HepG2 (cell line): ENCODE measurements at regions not wholly inside any gene's neighbourhood (a gene's known extent, or its start where the extent isn't known, plus 50 kb on each side); places are given as distances from the start of the nearest gene placed in this dataset.

Source experiments
- ATAC-seq: fragments of 200-7000 bp; cut with Tn5 transposase; 3 replicates; pipeline ENCODE4 v1.9.1; 2020; ENCODE audit warnings: mild to moderate bottlenecking, moderate library complexity
- BruUV-seq: library from RNA; stranded (reverse); fragments of 400-500 nt; replicated peaks from 2 replicates; lab custom pipeline; 2021; lab: Mats Ljungman, UMichigan
- CTCF ChIA-PET: fragments of 300-600 bp; formaldehyde crosslinking; extraction: SDS; loops from one replicate; lab custom pipeline; 2021; ENCODE audit warnings: low total read pairs, inconsistent platforms, low intra/inter-chr PET ratio; lab: Yijun Ruan, JAX
- POLR2A ChIA-PET: fragments of 350-600 bp; sonication (Branson Sonifier 250); formaldehyde crosslinking; loops from one replicate; lab custom pipeline; 2020; ENCODE audit warnings: antibody characterized with exemption, inconsistent platforms; lab: Yijun Ruan, JAX
- DNase-seq: peaks from one replicate; pipeline ENCODE4 v3.0.0-alpha.2; 2015; ENCODE audit warnings: low spot score
- FAIRE-seq: peaks from 3 replicates; lab custom pipeline; 2011; peaks lifted over from hg19 to GRCh38; lab: Jason Lieb, UNC
- H2AFZ ChIP-seq: one replicate; pipeline ENCODE4 v1.6.1; 2011; ENCODE audit warnings: low read length, inconsistent platforms
- H3K27ac ChIP-seq: fragments of 300-600 bp; 3 replicates; pipeline ENCODE4 v1.8.0; 2011; ENCODE audit warnings: mixed run types, mild to moderate bottlenecking, mixed read lengths, low read length, inconsistent platforms; ENCODE audit not compliant: insufficient read depth; ENCODE audit errors: extremely low read length
- H3K27me3 ChIP-seq, 2 experiments: fragments of 200-600 bp in 1 of 2; 2 replicates in 1 of 2; 3 replicates in 1 of 2; pipeline versions ENCODE4 v1.6.0 to v1.8.0; 2011; ENCODE audit warnings: low read length in 2 of 2, mild to moderate bottlenecking in 2 of 2, moderate library complexity in 2 of 2, inconsistent platforms in 1 of 2; ENCODE audit not compliant: insufficient read depth in 2 of 2, control insufficient read depth in 1 of 2
- H3K36me3 ChIP-seq, 2 experiments: fragments of 200-600 bp in 1 of 2; replicated peaks in 1 of 2; 2 replicates in 1 of 2; 3 replicates in 1 of 2; pipeline versions ENCODE4 v1.5.1 to v1.8.0; 2011; ENCODE audit warnings: low read length in 2 of 2, inconsistent platforms in 1 of 2; ENCODE audit not compliant: insufficient read depth in 2 of 2, control insufficient read depth in 1 of 2
- H3K4me1 ChIP-seq: 2 replicates; pipeline ENCODE4 v1.5.1; 2012; ENCODE audit warnings: low read length, inconsistent platforms; ENCODE audit not compliant: insufficient read depth
- H3K4me2 ChIP-seq: 2 replicates; pipeline ENCODE4 v1.6.0; 2011; ENCODE audit warnings: low read depth, low read length, inconsistent platforms
- H3K4me3 ChIP-seq, 3 experiments: fragments of 200-600 bp in 1 of 3; sonication (generic), shearing (Covaris generic) in 1 of 3; replicated peaks in 1 of 3; 2 replicates each; pipeline ENCODE4 v1.5.1; 2011 to 2016; ENCODE audit warnings: low read length in 3 of 3, inconsistent platforms in 2 of 3, low read depth in 2 of 3, mild to moderate bottlenecking in 2 of 3, control low read depth in 1 of 3, mixed read lengths in 1 of 3; ENCODE audit not compliant: insufficient read depth in 1 of 3
- H3K79me2 ChIP-seq: one replicate; pipeline ENCODE4 v1.6.1; 2011; ENCODE audit warnings: low read length, inconsistent platforms; ENCODE audit not compliant: insufficient read depth
- H3K9ac ChIP-seq: 2 replicates; pipeline ENCODE4 v1.6.0; 2011; ENCODE audit warnings: mild to moderate bottlenecking, low read depth, low read length, inconsistent platforms; ENCODE audit not compliant: insufficient read depth
- H3K9me3 ChIP-seq: 2 replicates; pipeline ENCODE4 v1.5.1; 2012; ENCODE audit warnings: mild to moderate bottlenecking, low read length
- H4K20me1 ChIP-seq: 2 replicates; pipeline ENCODE4 v1.6.0; 2011; ENCODE audit warnings: inconsistent platforms, mild to moderate bottlenecking, low read length, moderate library complexity; ENCODE audit not compliant: insufficient read depth
- CAMTA2 ChIP-seq: sonication (generic); formaldehyde crosslinking; IDR thresholded peaks from 2 replicates; pipeline ENCODE4 v1.4.0; 2020; ENCODE audit warnings: mild to moderate bottlenecking, missing genetic modification reagents, borderline replicate concordance
- CCDC6 ChIP-seq: sonication (generic); formaldehyde crosslinking; IDR thresholded peaks from 2 replicates; pipeline ENCODE4 v1.8.1; 2022; ENCODE audit warnings: mild to moderate bottlenecking, missing genetic modification reagents, moderate library complexity
- CREBL2 ChIP-seq: sonication (generic); formaldehyde crosslinking; IDR thresholded peaks from 2 replicates; pipeline ENCODE4 v1.8.1; 2023; ENCODE audit warnings: missing genetic modification reagents, mild to moderate bottlenecking, borderline replicate concordance
- FOSL2 ChIP-seq: sonication (generic); formaldehyde crosslinking; IDR thresholded peaks from 2 replicates; pipeline ENCODE4 v1.4.0; 2020; ENCODE audit warnings: missing genetic modification reagents
- GATAD2A ChIP-seq: IDR thresholded peaks from 2 replicates; pipeline ENCODE4 v1.6.1; 2016
- MIER3 ChIP-seq: IDR thresholded peaks from 2 replicates; pipeline ENCODE4 v1.6.1; 2016; ENCODE audit warnings: missing compliant biosample characterization, borderline replicate concordance
- NFYC ChIP-seq: IDR thresholded peaks from 2 replicates; pipeline ENCODE4 v1.6.1; 2016; ENCODE audit warnings: missing genetic modification reagents, missing compliant biosample characterization
- PCBP1 ChIP-seq: fragments of 200-400 bp; formaldehyde crosslinking; IDR thresholded peaks from 2 replicates; pipeline ENCODE4 v1.6.1; 2017; ENCODE audit warnings: mild to moderate bottlenecking, low read depth, low read length, borderline replicate concordance
- SALL2 ChIP-seq: sonication (generic); formaldehyde crosslinking; IDR thresholded peaks from 2 replicates; pipeline ENCODE4 v1.8.1; 2023; ENCODE audit warnings: mild to moderate bottlenecking, missing genetic modification reagents, inconsistent platforms
- TBX2 ChIP-seq: sonication (generic); formaldehyde crosslinking; IDR thresholded peaks from 2 replicates; pipeline ENCODE4 v1.5.0; 2020; ENCODE audit warnings: missing genetic modification reagents, mild to moderate bottlenecking, borderline replicate concordance
- ZFYVE20 ChIP-seq: sonication (generic); formaldehyde crosslinking; IDR thresholded peaks from 2 replicates; pipeline ENCODE4 v1.8.0; 2023; ENCODE audit warnings: low read depth, mild to moderate bottlenecking, moderate library complexity, missing genetic modification reagents, borderline replicate concordance
- ZNF207 ChIP-seq: fragments of 450-650 bp; IDR thresholded peaks from 2 replicates; pipeline ENCODE4 v1.6.1; 2016; ENCODE audit warnings: antibody characterized with exemption, borderline replicate concordance
- ZNF33B ChIP-seq: sonication (generic); formaldehyde crosslinking; IDR thresholded peaks from 2 replicates; pipeline ENCODE4 v1.5.1; 2020; ENCODE audit warnings: mild to moderate bottlenecking, missing genetic modification reagents
- ZNF343 ChIP-seq: sonication (generic); formaldehyde crosslinking; IDR thresholded peaks from 2 replicates; pipeline ENCODE4 v1.4.0; 2020; ENCODE audit warnings: mild to moderate bottlenecking, missing genetic modification reagents
- ZNF564 ChIP-seq: sonication (generic); formaldehyde crosslinking; IDR thresholded peaks from 2 replicates; pipeline ENCODE4 v1.8.1; 2023; ENCODE audit warnings: mild to moderate bottlenecking, missing genetic modification reagents
- ZNF629 ChIP-seq: sonication (generic); formaldehyde crosslinking; conservative IDR thresholded peaks from 2 replicates; pipeline ENCODE4 v1.5.0; 2020; ENCODE audit warnings: missing genetic modification reagents
- ZNF7 ChIP-seq: IDR thresholded peaks from 2 replicates; pipeline ENCODE4 v1.6.1; 2016; ENCODE audit warnings: missing biosample characterization, missing genetic modification reagents
- ZNF780A ChIP-seq: sonication (generic); formaldehyde crosslinking; IDR thresholded peaks from 2 replicates; pipeline ENCODE4 v1.8.0; 2022; ENCODE audit warnings: mild to moderate bottlenecking, missing genetic modification reagents, moderate library complexity
- WGBS: methylation state at CpG from one replicate; pipeline ENCODE4 v1.1.6; 2017; ENCODE audit warnings: low lambda C conversion rate; 5-methylcytosine and 5-hydroxymethylcytosine counted together
- in situ Hi-C: cut with HindIII; loops from 2 replicates; pipeline ENCODE4 v1.10.0; 2017; ENCODE audit warnings: low pct_unique_long_range_greater_than_20kb; ENCODE audit not compliant: extremely low pct_ligation_motif_present
- intact Hi-C: fragments of 100-400 bp; cut with micrococcal nuclease; formaldehyde crosslinking; loops from one replicate; pipeline ENCODE4 v1.10.0; 2022; ENCODE audit not compliant: unreplicated experiment

GRCh38 chr3:20572473-20572872, 386.5 kb upstream of the SGO1 start:
- intact Hi-C loops, result no loop called here
- Histone ChIP-seq H3K4me1 (no peaks in the 10 kb centered on the region), H3K27me3 (no peaks in the 10 kb centered on the region), H2AFZ (no peak overlapping the region), H3K27ac (no peak overlapping the region), H4K20me1 (no peaks in the 10 kb centered on the region), H3K9me3 (peaks cover 73% of the 10 kb centered on the region), H3K36me3 (no peaks in the 10 kb centered on the region), H3K4me3 (no peak overlapping the region), H3K4me2 (no peak overlapping the region), H3K79me2 (no peaks in the 10 kb centered on the region), H3K9ac (no peak overlapping the region)
- CTCF ChIA-PET, result no interaction called here
- DNase-seq, result no peak
- ATAC-seq, result no peak
- WGBS, result 0% methylated on average over 5 of the region's 5 CpGs
- in situ Hi-C loops, result no loop called here
- no peak for TF ChIP-seq SALL2 (CRISPR knock-in tag)
- no peak for FAIRE-seq
- BruUV-seq, result no TSS peak
- POLR2A ChIA-PET, result no interaction called here

DNA sequence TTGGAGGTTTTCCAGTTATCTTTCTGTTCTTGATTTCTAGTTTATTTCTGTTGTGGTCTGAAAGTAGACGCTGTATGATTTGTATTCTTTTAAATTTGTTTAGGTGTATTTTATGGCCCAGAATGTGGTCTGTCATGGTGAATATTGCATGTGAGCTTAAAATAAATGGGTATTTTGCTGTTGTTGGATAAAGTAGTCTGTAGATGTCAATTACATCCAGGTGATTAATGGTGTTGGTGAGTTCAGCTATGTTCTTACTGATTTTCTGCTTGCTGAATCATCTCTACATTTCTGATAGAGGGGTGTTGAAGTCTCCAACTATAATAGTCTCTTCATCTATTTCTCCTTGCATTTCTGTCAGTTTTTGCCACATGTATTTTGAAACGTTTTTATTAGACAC, 383.3 kb upstream of the SGO1 start:
- H3K4me2 ChIP-seq, result no peak overlapping the region
- in situ Hi-C loops, result no loop called here
- POLR2A ChIA-PET, result no interaction called here
- ATAC-seq (no peak), DNase-seq (no peak)
- no peak overlapping the region for H3K9ac ChIP-seq
- H3K27me3 ChIP-seq, result no peaks in the 10 kb centered on the region
- no peak for TF ChIP-seq CAMTA2 (CRISPR knock-in tag)
- no peak for TF ChIP-seq ZFYVE20 (CRISPR knock-in tag)
- no peak for TF ChIP-seq ZNF564 (CRISPR knock-in tag)
- TF ChIP-seq CREBL2 (CRISPR knock-in tag), result no peak
- no peak for TF ChIP-seq ZNF207
- no peak for TF ChIP-seq NFYC
- no peak for TF ChIP-seq ZNF33B
- no peak for TF ChIP-seq CCDC6 (CRISPR knock-in tag)
- TF ChIP-seq TBX2 (CRISPR knock-in tag), result no peak
- no peak for TF ChIP-seq ZNF780A (CRISPR knock-in tag)
- TF ChIP-seq ZNF343 (CRISPR knock-in tag), result no peak
- no peak for TF ChIP-seq FOSL2 (CRISPR knock-in tag)
- no peak for TF ChIP-seq ZNF7 (CRISPR knock-in tag)
- TF ChIP-seq ZNF629 (CRISPR knock-in tag), result no peak
- TF ChIP-seq PCBP1, result no peak
- TF ChIP-seq GATAD2A (CRISPR knock-in tag), result no peak
- no peak for TF ChIP-seq MIER3
- TF ChIP-seq, all 625 proteins: peak for 0
- intact Hi-C loops, result no loop called here
- 14% methylated on average over 2 of the region's 2 CpGs for WGBS
- Histone ChIP-seq H2AFZ (no peak overlapping the region), H3K79me2 (no peaks in the 10 kb centered on the region), H3K4me3 (no peak overlapping the region), H3K27ac (no peak overlapping the region), H3K9me3 (peaks cover 63% of the 10 kb centered on the region), H3K36me3 (no peaks in the 10 kb centered on the region), H3K4me1 (no peaks in the 10 kb centered on the region), H4K20me1 (no peaks in the 10 kb centered on the region)
- no TSS peak for BruUV-seq
- no peak for FAIRE-seq
- CTCF ChIA-PET, result no interaction called here
